Fibroblast of the aortic adventitia (primary cell): ENCODE measurements at regions not wholly inside any gene's neighbourhood (a gene's known extent, or its start where the extent isn't known, plus 50 kb on each side); places are given as distances from the start of the nearest gene placed in this dataset.

Experiments used
- DNase-seq: peaks from one replicate; pipeline ENCODE4 v3.0.0-alpha.2; 2010; ENCODE audit warnings: low read depth
- H3K4me3 ChIP-seq: 2 replicates; pipeline ENCODE4 v1.5.1; 2011; ENCODE audit warnings: low read depth, mild to moderate bottlenecking, control low read depth, low read length, moderate library complexity
- TF ChIP-seq, protein P1 (sequence below): IDR thresholded peaks from 2 replicates; pipeline ENCODE4 v1.5.1; 2011; ENCODE audit warnings: mild to moderate bottlenecking, low read length, control low read depth, inconsistent platforms; ENCODE audit not compliant: insufficient read depth

GRCh38 chr11:134624166-134624920, 212.3 kb upstream of the B3GAT1 start:
- DNase-seq = no peak
- no peak overlapping the region for H3K4me3 ChIP-seq
- TF ChIP-seq, protein P1, sequence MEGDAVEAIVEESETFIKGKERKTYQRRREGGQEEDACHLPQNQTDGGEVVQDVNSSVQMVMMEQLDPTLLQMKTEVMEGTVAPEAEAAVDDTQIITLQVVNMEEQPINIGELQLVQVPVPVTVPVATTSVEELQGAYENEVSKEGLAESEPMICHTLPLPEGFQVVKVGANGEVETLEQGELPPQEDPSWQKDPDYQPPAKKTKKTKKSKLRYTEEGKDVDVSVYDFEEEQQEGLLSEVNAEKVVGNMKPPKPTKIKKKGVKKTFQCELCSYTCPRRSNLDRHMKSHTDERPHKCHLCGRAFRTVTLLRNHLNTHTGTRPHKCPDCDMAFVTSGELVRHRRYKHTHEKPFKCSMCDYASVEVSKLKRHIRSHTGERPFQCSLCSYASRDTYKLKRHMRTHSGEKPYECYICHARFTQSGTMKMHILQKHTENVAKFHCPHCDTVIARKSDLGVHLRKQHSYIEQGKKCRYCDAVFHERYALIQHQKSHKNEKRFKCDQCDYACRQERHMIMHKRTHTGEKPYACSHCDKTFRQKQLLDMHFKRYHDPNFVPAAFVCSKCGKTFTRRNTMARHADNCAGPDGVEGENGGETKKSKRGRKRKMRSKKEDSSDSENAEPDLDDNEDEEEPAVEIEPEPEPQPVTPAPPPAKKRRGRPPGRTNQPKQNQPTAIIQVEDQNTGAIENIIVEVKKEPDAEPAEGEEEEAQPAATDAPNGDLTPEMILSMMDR = no peak

GRCh38 chr11:134623711-134624110, 211.7 kb upstream of the B3GAT1 start:
- TF ChIP-seq, protein P1 = no peak
- no peak overlapping the region for H3K4me3 ChIP-seq
- no peak for DNase-seq

DNA sequence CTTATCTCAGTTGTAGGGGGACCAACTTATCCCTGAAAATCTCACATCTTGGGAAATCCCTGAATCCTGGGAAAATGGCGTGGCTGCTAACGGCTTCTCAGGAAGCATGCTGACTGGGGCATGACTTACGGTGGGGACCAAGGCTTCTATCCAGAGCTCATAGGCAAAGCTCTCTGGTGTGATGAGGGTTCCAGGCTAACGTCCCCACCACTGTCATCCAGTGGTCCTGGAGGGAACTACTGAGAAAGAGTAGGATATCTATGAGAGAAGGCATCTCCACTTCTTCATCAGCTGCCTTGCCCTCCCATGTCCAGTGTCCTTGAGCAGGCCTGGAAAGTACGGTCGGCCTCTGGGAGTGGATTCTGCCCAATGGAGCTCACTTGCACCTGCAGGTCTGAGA, 210.4 kb upstream of the B3GAT1 start:
- TF ChIP-seq, protein P1 = no peak
- DNase-seq = no peak
- H3K4me3 ChIP-seq = no peak overlapping the region

DNA sequence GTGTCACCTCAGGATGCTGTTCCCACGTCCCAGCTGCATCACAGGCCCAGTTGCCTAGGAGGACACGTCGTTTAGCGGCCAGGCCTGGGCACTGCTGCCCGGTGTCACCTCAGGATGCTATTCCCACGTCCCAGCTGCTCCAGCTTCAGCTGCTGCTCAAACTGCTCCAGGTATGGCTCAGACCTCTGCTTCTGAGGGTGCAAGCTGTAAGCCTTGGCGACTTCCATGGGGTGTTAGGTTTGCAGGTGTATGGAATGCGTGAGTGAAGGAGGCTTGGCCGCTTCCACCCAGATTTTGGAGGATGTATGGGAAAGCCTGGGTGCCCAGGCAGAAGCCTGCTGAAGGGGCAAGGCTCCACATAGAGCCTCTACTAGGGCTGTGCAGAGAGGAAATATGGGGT, 205.3 kb upstream of the B3GAT1 start:
- no peak overlapping the region for H3K4me3 ChIP-seq
- TF ChIP-seq, protein P1 = no peak
- no peak for DNase-seq

DNA sequence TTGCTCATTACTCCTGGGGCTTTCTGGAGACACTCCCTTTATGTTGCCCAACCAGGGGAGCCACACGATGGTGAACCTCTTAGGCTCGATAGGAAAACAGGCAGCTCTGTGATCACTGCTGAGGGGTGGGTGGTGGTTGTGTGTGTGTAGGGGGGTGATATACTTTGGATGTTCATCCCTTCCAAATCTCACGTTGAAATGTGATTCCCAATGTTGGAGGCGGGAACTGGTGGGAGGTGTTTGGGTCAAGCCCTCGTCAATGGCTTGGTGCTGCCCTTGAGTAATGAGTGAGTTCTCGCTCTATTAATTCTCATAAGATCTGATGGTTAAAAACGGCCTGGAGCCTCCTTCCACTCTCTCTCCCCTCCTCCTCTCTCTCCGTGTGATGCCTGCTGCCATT, 204.0 kb upstream of the B3GAT1 start:
- TF ChIP-seq, protein P1 = no peak
- no peak overlapping the region for H3K4me3 ChIP-seq
- no peak for DNase-seq

GRCh38 chr11:134615041-134615615, 203.1 kb upstream of the B3GAT1 start:
- DNase-seq = no peak
- no peak overlapping the region for H3K4me3 ChIP-seq
- TF ChIP-seq, protein P1 = no peak

DNA sequence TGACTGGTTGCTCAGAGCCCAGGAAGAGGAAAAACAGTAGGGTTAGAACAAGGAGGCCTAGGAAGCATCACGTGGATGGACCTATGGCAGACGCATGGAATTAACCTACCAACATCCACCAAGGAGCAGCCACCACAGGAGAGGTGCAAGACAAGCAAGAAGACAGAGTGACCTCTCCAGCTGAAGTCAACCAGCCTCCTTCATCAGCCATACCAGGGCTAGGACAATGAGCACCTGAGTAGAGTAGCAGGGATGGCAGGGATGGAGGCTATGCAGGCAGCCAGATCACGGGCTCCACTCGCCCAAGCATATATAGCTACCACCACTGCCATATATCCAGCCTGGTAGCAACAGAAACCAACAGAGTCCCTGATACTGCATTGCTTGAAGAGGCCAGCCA, 202.1 kb upstream of the B3GAT1 start:
- no peak for DNase-seq
- TF ChIP-seq, protein P1 = no peak
- no peak overlapping the region for H3K4me3 ChIP-seq
